ENCODE measurements at regions not wholly inside any gene's neighbourhood (a gene's known extent, or its start where the extent isn't known, plus 50 kb on each side); places are given as distances from the start of the nearest gene placed in this dataset.

GRCh38 chr18:22689712-22690111 lies 243.4 kb upstream of the RBBP8 start:
- Histone ChIP-seq H3K4me3 (no peak overlapping the region), H3K4me1 (no peaks in the 10 kb centered on the region), H3K36me3 (ENCODE audit: insufficient read depth in 1 of 2, low read depth in 1 of 2) (no peaks in the 10 kb centered on the region), H3K27ac (no peak overlapping the region), H3K27me3 (ENCODE audit: insufficient read depth in 3 of 3, low read length in 2 of 3) (no peaks in the 10 kb centered on the region), H3K9me3 (no peaks in the 10 kb centered on the region)
- ATAC-seq, result no peak
- TF ChIP-seq CTCF (IDR thresholded peaks at IDR 0.05), result no peak
- intact Hi-C loops (cut with DNase I), result no loop called here
- DNase-seq, result no peak

- WGBS, 3 donors, result 58 to 75% (median 64%) methylated on average over 1 of the region's 1 CpG
- no peaks in the 10 kb centered on the region for H3K4me1 ChIP-seq
- DNase-seq (no peak), ATAC-seq (no peak)
- intact Hi-C loops (cut with DNase I), result no loop called here
- no peak for TF ChIP-seq CTCF (IDR thresholded peaks at IDR 0.05)
- H3K27ac ChIP-seq, result no peak overlapping the region
- no peaks in the 10 kb centered on the region for H3K36me3 ChIP-seq (ENCODE audit: insufficient read depth in 1 of 2, low read depth in 1 of 2)
- H3K9me3 ChIP-seq, result no peaks in the 10 kb centered on the region
- H3K27me3 ChIP-seq (ENCODE audit: insufficient read depth in 3 of 3, low read length in 2 of 3), result no peaks in the 10 kb centered on the region
- H3K4me3 ChIP-seq, result no peak overlapping the region
Measured at GRCh38 chr18:22690556-22690955, 242.6 kb upstream of the RBBP8 start.

GRCh38 chr18:22691946-22692710 lies 241.0 kb upstream of the RBBP8 start:
- H3K27ac ChIP-seq, result no peak overlapping the region
- no peaks in the 10 kb centered on the region for H3K4me1 ChIP-seq
- no peak overlapping the region for H3K4me3 ChIP-seq
- WGBS, 3 donors, result 67 to 70% (median 69%) methylated on average over 2 of the region's 2 CpGs
- no peak for ATAC-seq
- H3K27me3 ChIP-seq (ENCODE audit: insufficient read depth in 3 of 3, low read length in 2 of 3), result no peaks in the 10 kb centered on the region
- DNase-seq, result no peak
- TF ChIP-seq CTCF (IDR thresholded peaks at IDR 0.05), result no peak
- H3K9me3 ChIP-seq, result no peaks in the 10 kb centered on the region
- H3K36me3 ChIP-seq (ENCODE audit: insufficient read depth in 1 of 2, low read depth in 1 of 2), result no peaks in the 10 kb centered on the region
- intact Hi-C loops (cut with DNase I), result no loop called here

- TF ChIP-seq CTCF (IDR thresholded peaks at IDR 0.05), result no peak
- WGBS, 3 donors, result 61 to 70% (median 65%) methylated on average over 8 of the region's 8 CpGs
- Histone ChIP-seq H3K27me3 (ENCODE audit: insufficient read depth in 3 of 3, low read length in 2 of 3) (peaks cover 0 to 3% (median 0%) of the 10 kb centered on the region in 3 donors), H3K4me1 (no peaks in the 10 kb centered on the region), H3K36me3 (ENCODE audit: insufficient read depth in 1 of 2, low read depth in 1 of 2) (no peaks in the 10 kb centered on the region), H3K9me3 (no peaks in the 10 kb centered on the region), H3K4me3 (no peak overlapping the region), H3K27ac (no peak overlapping the region)
- peak in 2 of 4 donors; percentile 44 to 53 for ATAC-seq
- intact Hi-C loops (cut with DNase I), result no loop called here
- peak; percentile 58 to 69 for DNase-seq
Measured at GRCh38 chr18:22694954-22695353, 238.2 kb upstream of the RBBP8 start.

DNA sequence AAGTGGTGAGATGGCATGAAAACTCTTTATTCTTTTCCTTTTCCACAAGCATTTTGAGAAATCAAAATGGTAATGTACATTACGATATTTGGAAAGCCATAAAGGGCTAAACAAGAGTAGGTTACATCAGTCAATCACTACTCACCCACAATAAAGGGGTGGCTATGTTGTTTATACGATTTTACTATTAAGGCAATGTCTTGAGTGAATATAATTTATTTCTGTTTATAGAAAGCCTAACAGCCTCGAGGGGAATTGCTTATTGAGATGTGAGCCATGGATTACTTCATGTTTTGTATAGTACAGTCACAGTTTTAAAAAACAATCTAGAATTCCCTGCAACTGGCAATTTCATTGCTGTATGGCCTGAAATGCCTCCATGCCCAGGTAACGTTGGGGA lies 237.5 kb upstream of the RBBP8 start:
- intact Hi-C loops (cut with DNase I), result no loop called here
- no peak for ATAC-seq
- DNase-seq, result no peak
- no peaks in the 10 kb centered on the region for H3K9me3 ChIP-seq
- no peaks in the 10 kb centered on the region for H3K4me1 ChIP-seq
- H3K4me3 ChIP-seq, result no peak overlapping the region
- no peak for TF ChIP-seq CTCF (IDR thresholded peaks at IDR 0.05)
- no peaks in the 10 kb centered on the region for H3K36me3 ChIP-seq (ENCODE audit: insufficient read depth in 1 of 2, low read depth in 1 of 2)
- peaks cover 0 to 3% (median 0%) of the 10 kb centered on the region in 3 donors for H3K27me3 ChIP-seq (ENCODE audit: insufficient read depth in 3 of 3, low read length in 2 of 3)
- no peak overlapping the region for H3K27ac ChIP-seq
- WGBS, 3 donors, result 65 to 68% (median 65%) methylated on average over 4 of the region's 4 CpGs

All from psoas muscle (tissue), 7 donors.